Neural progenitor cell (in vitro differentiated cells): ENCODE measurements at regions not wholly inside any gene's neighbourhood (a gene's known extent, or its start where the extent isn't known, plus 50 kb on each side); places are given as distances from the start of the nearest gene placed in this dataset.

Experiments used
- CTCF ChIP-seq: fragments of 200-600 bp; sonication (generic); IDR thresholded peaks from 2 replicates; pipeline ENCODE4 v1.5.1; 2017; ENCODE audit warnings: antibody characterized with exemption, mild to moderate bottlenecking
- EZH2 ChIP-seq: fragments of 200-600 bp; sonication (generic); IDR thresholded peaks from 2 replicates; pipeline ENCODE4 v1.6.1; 2017; ENCODE audit warnings: antibody characterized with exemption, mild to moderate bottlenecking, moderate library complexity
- EZH2phosphoT487 ChIP-seq: fragments of 200-600 bp; sonication (generic); IDR thresholded peaks from 2 replicates; pipeline ENCODE4 v1.6.1; 2017; ENCODE audit warnings: antibody characterized with exemption

GRCh38 chr18:61706276-61706915 lies 186.4 kb downstream of the RNF152 start:
- TF ChIP-seq EZH2phosphoT487 (no peak), CTCF (no peak), EZH2 (no peak)
